Right ventricle myocardium superior (tissue), 1 donor: ENCODE measurements at regions not wholly inside any gene's neighbourhood (a gene's known extent, or its start where the extent isn't known, plus 50 kb on each side); places are given as distances from the start of the nearest gene placed in this dataset.

Experiments used
- ATAC-seq: fragments of 200-7000 bp; cut with Tn5 transposase; one replicate; pipeline ENCODE4 v1.9.1; 2020; ENCODE audit warnings: mild to moderate bottlenecking; ENCODE audit not compliant: poor library complexity
- DNase-seq: peaks from one replicate; pipeline ENCODE4 v3.0.0-alpha.2; 2020
- intact Hi-C: fragments of 100-400 bp; cut with DNase I; formaldehyde crosslinking; loops from one replicate; pipeline ENCODE4 v1.11.2; 2022
- donor health status: DM: no; HTN: yes; CAD: no; lungs with severe emphysema.

DNA sequence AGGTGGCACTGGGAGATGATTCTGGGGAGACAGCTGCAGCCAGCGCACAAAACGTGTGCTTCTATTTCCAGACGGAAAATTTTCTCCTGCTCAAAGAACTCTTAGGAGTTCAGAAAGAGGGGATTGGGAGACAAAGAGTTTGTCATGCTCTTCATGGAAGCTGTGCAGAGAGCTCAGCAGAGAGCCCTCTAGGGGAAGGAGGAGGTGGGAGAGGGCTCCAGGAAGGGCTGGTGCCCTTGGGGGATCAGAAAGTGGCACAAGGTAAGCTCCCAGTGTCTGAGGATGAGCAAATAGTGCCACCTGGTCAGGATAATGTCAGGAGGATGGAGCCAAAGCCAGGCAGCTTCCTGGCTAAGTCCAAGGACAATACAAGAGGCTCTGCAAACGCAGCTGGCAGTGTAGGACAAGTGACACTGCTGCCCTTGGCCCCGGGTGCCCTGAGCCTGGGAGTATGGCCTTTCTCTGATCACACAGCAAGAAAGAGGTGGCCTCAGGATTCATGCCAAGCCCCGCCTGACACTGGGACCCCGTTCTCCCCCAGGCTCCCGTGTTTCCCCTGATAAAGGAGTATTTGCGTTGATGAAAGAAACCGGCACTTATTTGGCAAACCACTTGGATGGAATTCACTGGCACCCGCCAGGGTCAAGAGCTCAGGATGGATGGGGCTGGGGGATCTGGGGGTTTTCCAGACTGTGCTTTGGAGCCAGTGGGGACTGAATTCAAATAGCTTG lies 254.0 kb downstream of the PTPRU start:
- intact Hi-C loops: no loop called here
- DNase-seq (no peak), ATAC-seq (no peak)

DNA sequence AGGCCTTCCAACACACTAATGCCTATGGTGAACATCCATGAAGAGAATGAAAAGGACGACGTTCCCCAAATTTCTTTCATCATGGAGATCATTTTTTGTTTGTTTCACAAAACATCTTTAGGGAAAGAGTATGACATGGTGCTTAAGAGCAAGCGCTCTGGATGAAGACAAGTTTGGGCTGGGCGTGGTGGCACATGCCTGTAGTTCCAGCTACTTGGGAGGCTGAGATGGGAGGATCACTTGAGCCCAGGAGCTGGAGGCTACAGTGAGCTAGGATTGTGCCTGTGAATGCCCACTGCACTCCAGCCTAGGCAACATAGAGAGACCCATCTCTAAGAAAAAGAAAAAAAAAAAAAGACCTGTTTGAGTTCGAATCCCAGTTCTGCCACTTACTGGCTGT lies 253.1 kb downstream of the PTPRU start:
- intact Hi-C loops: no loop called here
- ATAC-seq (no peak), DNase-seq (no peak)

DNA sequence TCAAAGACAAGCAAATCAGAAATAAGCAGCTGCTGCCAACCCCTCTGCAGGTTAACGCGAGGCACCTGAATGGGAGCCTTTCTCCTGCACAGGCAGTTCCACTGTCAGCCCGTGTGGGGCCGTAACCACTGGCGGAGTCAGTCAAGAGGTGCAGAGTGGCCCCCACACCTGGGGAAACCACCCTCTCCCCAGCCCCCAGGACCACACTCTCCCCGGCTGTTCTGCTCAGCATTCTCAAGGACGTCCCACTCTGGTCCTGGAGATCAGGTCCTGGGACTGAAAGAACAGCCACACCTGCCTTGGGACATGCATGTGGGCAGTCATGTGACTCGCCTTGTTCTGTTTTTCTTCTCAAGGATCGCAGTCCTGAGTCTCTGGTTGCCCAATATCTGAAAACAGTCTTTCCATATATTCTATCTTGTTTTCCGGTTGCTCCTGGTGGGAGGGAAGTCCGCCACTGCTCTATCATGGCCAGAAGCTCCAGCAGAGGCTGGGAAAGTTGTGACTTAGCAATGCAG lies 252.5 kb downstream of the PTPRU start:
- intact Hi-C loops: no loop called here
- ATAC-seq (no peak), DNase-seq (no peak)

DNA sequence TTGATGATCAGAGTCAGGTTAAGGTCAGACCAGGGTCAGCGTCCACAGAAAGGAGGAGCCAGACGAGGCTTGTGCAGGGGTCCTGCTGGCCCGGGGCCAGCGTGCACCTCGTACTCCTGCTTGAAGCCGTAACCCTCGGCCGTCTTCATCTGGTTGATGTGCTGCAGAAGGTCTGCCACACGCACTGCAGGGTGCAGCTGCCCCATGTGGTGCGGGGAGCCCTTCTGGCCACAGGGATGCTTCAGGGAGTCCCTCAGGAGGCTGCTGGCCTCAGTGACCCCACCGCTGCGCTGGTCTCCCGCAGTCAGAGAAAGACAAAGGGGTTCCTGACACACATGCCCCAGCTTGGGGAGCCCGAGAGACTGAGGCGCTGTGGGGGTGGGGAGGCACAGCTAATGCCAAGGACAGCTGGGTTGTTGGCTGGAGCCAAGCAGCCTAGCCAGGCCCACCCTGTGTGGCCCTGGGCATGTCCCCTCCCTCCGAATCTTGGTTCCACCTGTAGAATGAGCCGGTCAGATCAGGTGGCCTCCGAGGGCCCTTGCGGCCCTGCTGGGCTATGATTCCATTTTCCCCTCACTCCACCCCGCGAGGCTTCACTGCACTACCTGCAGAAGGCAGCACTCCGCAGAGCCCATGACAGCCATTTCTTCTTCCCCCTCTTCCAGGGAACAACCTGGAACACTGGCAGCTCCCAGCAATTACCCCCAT lies 251.9 kb downstream of the PTPRU start:
- ATAC-seq: no peak

DNA sequence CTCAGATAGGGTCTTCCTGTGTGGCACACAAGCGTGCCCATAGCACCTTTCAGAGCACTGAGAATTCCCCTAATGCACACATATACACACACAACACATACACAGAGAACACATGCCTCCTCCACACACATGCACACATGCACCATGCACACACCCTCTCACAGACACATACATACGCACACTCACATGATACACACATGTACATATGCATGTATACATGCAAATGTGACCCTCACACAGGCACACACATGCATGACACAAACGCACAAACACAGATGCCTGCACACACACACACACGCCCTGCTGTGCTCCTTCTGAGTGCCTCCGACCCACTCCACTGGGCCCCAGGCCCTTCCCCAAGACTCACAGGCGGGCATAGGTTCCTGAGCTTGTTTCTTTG lies 251.0 kb downstream of the PTPRU start:
- DNase-seq (no peak), ATAC-seq (no peak)

More for the DNA sequence above, 251.9 kb downstream of the PTPRU start:
- DNase-seq: no peak
- intact Hi-C loops: no loop called here

DNA sequence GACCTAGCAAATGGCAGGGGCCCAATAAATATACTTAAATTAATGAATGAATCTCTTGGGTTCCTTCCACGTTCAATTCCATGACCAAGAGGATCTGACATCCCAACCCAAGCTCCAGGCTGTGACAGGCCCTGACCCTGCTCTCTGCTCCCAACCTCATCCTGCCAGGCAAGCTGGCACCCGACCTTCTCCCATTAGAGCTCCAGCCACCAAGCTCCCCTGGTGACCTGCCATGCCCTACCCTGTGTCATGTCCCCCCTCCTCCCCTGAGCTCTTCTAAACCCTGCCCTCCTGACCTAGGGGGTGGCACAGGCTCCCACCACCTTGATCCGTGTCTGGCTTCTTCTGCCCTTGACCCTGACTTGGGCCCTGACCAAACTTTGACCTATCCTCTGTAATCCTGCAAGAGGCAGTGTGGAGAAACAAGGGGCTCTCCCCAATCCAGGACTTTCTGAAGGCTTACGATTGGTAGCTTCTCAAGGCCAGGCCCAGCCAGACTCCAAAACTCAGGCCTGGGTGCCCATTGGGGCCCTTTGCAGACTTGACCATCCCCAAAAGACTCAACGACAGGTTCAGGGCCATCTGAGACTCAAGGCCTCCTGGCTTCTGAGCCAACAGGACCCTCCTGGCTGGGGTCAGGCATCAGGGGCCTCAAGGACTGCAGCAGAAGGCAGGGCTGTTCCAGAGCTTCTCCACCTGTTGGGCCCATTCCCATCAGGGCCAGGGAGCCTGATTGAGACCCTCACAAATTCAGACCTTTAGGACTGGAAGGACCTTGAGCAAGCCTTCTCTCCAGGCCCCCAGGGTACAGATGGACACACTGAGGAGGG lies 249.0 kb downstream of the PTPRU start:
- intact Hi-C loops: no loop called here
- DNase-seq: no peak
- ATAC-seq: no peak

More for the DNA sequence above, 251.0 kb downstream of the PTPRU start:
- intact Hi-C loops: no loop called here

DNA sequence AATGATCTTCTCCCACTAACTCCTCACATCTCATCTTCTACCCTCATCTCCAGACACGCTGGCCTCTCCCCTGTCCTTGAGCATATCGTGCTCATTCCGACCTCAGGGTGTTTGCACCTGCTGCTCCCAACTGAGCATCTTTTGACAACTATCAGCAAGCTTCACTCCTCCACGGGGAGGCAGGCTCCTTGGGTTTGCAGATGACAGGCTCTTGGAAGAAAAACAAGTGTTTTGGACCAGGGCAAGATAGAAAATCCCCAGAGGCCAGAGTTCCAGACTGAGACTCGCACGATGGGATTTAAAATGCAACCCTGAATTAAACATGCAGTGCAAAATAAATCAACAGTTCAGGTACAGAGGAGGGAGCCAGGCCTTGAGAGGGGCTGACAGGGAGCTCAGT lies 246.7 kb downstream of the PTPRU start:
- intact Hi-C loops: no loop called here
- DNase-seq (no peak), ATAC-seq (no peak)

DNA sequence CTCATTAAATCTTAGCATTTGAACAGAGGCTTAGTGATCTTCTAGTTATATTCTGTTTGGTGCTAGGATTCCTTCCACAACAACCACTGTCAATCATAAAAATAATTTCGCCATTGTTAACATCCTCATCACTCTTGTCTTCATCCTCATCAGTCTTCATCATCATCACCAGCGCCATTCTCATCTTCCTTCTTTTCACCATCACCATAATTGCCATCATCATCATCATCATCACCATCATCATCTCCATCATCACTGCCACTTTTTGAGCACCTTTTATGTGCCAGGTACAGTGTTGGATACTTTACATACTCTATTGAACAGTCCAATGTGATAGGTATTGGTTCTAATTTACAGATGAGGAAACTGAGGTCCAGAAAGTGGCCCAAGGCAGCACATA lies 245.7 kb downstream of the PTPRU start:
- no peak for ATAC-seq
- no peak for DNase-seq
- intact Hi-C loops: no loop called here

DNA sequence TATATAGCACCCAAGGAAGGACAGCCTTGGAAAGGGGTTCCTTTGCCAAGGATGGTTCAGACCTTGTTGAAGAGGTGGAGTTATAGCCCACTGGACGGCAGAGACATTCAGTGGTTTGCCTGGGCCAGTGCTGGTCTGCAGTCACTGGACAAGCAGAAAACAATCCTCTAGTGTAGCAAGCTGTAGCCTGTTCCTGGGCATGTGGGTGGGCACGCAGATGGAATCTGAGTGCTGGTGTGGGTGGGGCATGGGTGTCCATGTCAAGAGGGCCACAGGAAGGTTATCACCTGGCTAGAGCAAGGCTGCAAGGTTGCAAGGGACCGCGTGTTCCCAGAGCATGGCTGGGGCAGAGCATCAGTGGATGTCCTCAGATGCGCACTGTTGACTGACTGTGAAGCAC lies 244.7 kb downstream of the PTPRU start:
- no peak for ATAC-seq
- intact Hi-C loops: no loop called here
- DNase-seq: no peak

DNA sequence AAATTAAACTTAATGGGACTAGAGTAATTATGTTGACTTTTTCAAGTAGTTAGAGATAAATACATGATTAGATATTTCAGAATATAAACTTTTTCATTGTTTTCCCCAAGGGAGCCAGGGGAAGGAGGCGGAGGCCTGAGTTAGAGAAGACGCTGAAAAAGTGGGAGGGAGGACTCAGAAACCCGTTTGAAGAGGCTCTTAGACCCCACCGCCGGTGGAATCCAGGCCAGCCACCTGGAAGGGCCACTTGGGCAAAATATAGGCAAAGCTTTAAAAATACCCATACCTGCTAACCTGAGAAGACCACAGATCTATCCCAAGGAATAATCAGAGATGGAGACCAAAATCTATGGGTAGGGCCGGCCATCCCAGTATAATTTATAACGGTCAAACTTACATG lies 242.6 kb downstream of the PTPRU start:
- DNase-seq (no peak), ATAC-seq (no peak)
- intact Hi-C loops: no loop called here

DNA sequence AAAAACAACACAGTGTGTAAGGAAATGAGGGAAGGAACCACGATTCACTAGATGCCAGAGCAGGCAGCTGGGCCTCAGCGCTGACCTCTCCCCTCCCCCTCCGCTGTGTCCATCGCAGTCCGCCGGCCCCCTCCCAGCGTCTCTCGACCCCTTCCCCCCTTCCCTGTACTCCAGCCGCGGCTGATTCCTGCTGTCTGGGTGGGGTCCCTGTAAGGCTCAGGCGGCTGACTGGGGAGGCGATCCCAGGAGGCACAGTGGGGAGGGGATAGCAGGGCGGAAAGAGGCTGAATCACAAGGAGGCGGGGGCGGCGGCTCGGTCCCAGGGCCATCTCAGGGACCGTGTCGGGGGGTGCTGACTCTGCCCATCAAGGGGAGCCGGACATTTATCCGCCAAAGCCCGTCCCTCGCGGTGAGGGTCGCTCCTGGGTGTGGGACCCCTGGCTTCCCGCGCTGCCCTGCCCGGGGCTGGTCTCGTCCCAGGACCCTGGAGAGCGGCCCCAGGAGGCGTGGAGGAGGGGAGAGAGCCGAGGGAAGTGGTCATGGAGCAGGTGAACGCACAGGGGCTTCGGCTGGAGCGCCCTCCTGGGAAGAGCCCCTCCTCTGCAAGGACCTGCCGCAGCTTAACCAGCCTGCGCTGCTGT lies 241.9 kb downstream of the PTPRU start:
- DNase-seq: no peak
- no peak for ATAC-seq

DNA sequence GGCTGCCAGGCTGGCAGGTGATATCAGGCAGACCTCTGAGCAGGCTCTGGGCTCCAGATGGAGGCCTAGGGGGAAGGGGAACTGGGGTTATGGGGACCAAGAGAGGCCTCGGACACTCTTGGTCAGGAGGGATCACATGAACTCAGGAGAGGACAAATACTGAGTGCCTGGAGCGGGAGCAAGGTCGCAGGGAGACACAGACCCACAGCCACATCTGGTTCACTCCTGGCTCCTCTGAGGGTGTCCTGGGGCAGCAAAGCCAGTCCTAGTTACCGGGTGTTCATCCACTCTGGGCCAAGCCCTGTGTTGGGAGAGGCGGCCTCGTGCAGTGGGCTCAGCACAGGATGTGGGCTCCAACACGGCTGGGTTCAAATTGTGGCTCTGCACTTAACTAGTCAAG lies 239.0 kb downstream of the PTPRU start:
- no peak for DNase-seq
- ATAC-seq: no peak
- intact Hi-C loops: no loop called here

More for the DNA sequence above, 241.9 kb downstream of the PTPRU start:
- intact Hi-C loops: no loop called here

DNA sequence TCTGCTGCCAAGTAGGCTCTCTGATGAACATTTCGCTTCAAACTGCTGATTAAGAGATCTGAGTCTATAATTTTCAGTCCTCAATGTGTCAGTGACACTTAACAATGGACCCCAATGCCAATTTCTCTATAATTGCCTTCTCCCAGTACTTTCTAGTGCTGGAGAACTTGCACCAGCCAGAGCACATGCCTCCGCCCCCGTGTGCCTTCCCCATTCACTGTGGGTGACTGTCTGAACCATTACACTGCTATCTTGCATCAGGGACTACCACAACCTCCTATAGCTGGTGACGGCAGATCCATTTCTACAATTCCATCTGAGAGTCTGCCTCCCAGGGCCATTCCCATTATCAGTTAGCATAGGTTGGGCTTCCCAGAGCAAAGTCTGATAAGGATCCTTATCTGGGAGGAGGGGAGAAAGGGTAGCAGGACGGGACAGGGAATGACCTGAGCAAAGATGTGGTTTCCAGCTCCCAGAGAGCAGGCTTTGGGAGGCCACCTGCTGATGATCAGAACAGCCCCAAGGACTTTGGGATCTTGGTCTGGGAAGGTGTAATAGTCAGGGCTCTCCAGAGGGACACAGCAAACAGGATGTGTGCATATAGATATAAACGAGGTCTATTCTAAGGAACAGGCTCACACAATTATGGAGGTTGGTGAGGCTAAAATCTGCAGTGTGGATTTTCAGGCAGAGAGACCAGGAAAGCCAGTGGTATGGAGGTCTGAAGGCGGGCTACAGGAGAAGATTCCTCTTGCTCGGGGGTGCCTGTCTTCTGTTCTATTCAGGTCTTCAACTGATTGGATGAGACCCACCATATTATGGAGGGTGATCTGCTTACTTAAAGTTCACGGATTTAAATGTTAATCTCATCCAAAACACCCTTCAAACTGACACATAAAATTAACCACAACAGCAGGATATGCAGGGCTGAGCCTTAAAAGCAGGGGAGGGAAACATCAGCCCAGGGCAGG lies 238.2 kb downstream of the PTPRU start:
- no peak for DNase-seq
- intact Hi-C loops: no loop called here
- no peak for ATAC-seq

DNA sequence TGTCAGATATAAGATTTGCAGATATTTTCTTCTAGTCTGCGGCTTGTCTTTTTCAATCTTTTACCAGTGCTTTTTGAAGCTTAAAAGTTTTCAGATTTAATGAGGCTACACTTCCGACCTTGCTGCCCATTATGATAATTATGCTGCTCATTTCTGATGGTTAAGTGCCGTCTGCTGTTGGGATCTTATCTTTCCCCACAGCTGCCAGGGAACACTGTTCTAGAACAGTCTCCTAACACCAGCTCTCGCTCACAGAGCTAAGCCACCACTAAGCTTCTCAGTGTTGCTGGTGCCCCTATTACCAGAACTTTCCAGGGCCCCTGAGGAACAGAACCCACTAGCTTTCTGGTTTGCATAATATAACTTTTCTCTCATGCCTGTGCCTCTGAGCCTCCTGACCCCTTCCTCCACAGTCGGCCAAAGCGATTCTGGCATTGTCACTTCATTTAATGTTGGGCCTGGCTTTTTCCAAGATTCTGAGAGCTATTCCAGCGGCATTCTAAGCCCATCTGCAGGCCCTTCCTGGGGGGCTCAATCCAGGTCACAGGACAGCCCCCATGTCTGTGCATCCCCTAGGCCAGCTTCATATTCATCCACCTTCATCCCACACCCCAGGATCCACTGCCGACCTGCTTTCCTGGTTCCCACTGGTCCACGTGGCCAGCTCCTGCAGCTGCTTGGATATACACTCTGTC lies 237.0 kb downstream of the PTPRU start:
- DNase-seq: no peak
- intact Hi-C loops: no loop called here

DNA sequence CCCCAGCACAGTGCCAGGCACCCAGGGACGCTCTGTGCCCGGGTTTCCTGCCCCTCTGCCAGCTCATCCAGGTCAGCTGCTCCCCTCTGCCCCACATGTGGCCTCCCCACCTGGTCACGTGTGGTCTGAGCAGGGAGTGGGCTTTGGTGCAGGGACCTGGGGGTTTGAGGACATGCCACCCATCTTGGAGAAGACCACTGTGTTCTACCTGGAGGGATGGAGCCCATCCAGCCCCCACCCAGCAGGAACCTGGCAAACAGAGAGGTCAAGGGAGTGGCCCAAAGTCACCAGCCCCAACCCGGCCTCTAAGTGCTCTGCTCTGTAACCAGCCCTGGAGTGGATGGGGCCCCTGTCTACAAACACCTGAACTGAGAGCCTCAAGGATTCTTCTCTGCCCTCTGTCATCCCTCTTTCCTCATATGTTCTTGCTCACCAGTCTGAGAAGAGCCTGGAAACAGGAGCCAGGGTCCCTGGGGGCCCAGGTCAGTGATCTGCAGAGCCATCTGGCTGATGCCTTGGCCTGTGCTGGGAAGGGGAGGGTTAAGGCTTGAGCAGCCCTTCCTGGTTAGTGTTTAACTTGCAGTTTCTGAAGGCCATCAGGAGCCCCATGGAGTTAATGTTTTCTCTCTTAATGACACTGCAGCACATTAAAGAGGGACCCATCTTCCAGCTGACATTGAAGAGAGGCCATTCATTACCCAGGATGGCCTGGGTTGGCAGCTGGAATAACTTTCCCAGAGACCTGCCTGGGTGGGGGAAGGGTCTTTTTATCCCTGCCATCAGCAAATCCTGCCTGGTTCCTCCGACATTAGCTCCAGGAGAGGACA lies 235.4 kb downstream of the PTPRU start:
- no peak for DNase-seq
- intact Hi-C loops: no loop called here
- no peak for ATAC-seq

More for the DNA sequence above, 237.0 kb downstream of the PTPRU start:
- ATAC-seq: no peak

DNA sequence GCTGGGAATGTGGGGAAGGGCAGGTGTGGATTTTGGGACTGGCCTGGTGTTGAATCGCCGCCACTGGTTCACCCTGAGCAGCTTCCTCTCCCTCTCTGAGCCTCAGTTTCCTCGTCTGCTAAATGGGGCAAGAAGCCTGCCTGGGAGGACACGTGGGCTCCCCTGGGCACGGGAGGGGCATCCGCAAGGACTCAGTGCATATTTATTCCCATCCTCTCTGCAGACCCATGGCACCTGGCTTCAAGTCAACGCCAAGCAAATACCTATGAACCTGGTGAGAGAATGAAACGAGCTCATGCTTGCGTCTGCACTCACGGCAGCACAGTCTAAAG lies 234.4 kb downstream of the PTPRU start:
- intact Hi-C loops: no loop called here
- ATAC-seq (no peak), DNase-seq (no peak)
